Vagina (tissue), 2 donors: ENCODE measurements at regions not wholly inside any gene's neighbourhood (a gene's known extent, or its start where the extent isn't known, plus 50 kb on each side); places are given as distances from the start of the nearest gene placed in this dataset.

ENCODE experiments used
- CTCF ChIP-seq, 3 experiments: fragments of 450-650 bp in 2 of 3; fragments of 200-600 bp in 1 of 3; sonication (generic) in 1 of 3; IDR thresholded peaks; one replicate each; pipeline ENCODE4 v1.5.1; 2017 to 2019; ENCODE audit warnings: antibody characterized with exemption in 3 of 3, mild to moderate bottlenecking in 2 of 3, moderate library complexity in 2 of 3
- POLR2A ChIP-seq, 2 donors: fragments of 450-650 bp; IDR thresholded peaks; one replicate each; pipeline ENCODE4 v1.6.1; 2017; ENCODE audit warnings: antibody characterized with exemption in 2 of 2, mild to moderate bottlenecking in 2 of 2, moderate library complexity in 2 of 2

GRCh38 chr16:60166111-60166510, 1432.0 kb upstream of the GOT2 start:
- no peak for TF ChIP-seq CTCF (IDR thresholded peaks at IDR 0.05)
- TF ChIP-seq POLR2A (IDR thresholded peaks at IDR 0.05): no peak
